ENCODE measurements at regions not wholly inside any gene's neighbourhood (a gene's known extent, or its start where the extent isn't known, plus 50 kb on each side); places are given as distances from the start of the nearest gene placed in this dataset.

GRCh38 chr16:49026566-49027181 lies 255.0 kb downstream of the CBLN1 start:
- DNase-seq (ENCODE audit: low read depth): no peak

GRCh38 chr16:49024896-49025295 lies 256.7 kb downstream of the CBLN1 start:
- DNase-seq (ENCODE audit: low read depth): no peak

GRCh38 chr16:49024016-49024415 lies 257.6 kb downstream of the CBLN1 start:
- no peak for DNase-seq (ENCODE audit: low read depth)

- DNase-seq (ENCODE audit: low read depth): peak; percentile 11
Observed at GRCh38 chr16:49023050-49023449, 258.6 kb downstream of the CBLN1 start.

GRCh38 chr16:49022351-49022963 lies 259.2 kb downstream of the CBLN1 start:
- DNase-seq (ENCODE audit: low read depth): no peak

- no peak for DNase-seq (ENCODE audit: low read depth)
Observed at GRCh38 chr16:49021136-49021535, 260.5 kb downstream of the CBLN1 start.

- DNase-seq (ENCODE audit: low read depth): no peak
Observed at GRCh38 chr16:49020436-49020835, 261.2 kb downstream of the CBLN1 start.

- no peak for DNase-seq (ENCODE audit: low read depth)
Observed at GRCh38 chr16:49019831-49020230, 261.8 kb downstream of the CBLN1 start.

GRCh38 chr16:49019081-49019633 lies 262.5 kb downstream of the CBLN1 start:
- peak; percentile 51 for DNase-seq (ENCODE audit: low read depth)

- DNase-seq (ENCODE audit: low read depth): no peak
Observed at GRCh38 chr16:49018259-49018931, 263.2 kb downstream of the CBLN1 start.

GRCh38 chr16:49017501-49017900 lies 264.1 kb downstream of the CBLN1 start:
- no peak for DNase-seq (ENCODE audit: low read depth)

- DNase-seq (ENCODE audit: low read depth): no peak
Observed at GRCh38 chr16:49016461-49016860, 265.2 kb downstream of the CBLN1 start.

GRCh38 chr16:49015225-49015592 lies 266.4 kb downstream of the CBLN1 start:
- no peak for DNase-seq (ENCODE audit: low read depth)

GRCh38 chr16:49014277-49015224 lies 267.1 kb downstream of the CBLN1 start:
- DNase-seq (ENCODE audit: low read depth): no peak

- DNase-seq (ENCODE audit: low read depth): no peak
Observed at GRCh38 chr16:49013727-49014080, 267.9 kb downstream of the CBLN1 start.

- DNase-seq (ENCODE audit: low read depth): peak; percentile 6
Observed at GRCh38 chr16:49012961-49013726, 268.5 kb downstream of the CBLN1 start.

- no peak for DNase-seq (ENCODE audit: low read depth)
Observed at GRCh38 chr16:49011901-49012300, 269.7 kb downstream of the CBLN1 start.

- no peak for DNase-seq (ENCODE audit: low read depth)
Observed at GRCh38 chr16:49010879-49011278, 270.8 kb downstream of the CBLN1 start.

GRCh38 chr16:49010396-49010795 lies 271.2 kb downstream of the CBLN1 start:
- no peak for DNase-seq (ENCODE audit: low read depth)

- DNase-seq (ENCODE audit: low read depth): no peak
Observed at GRCh38 chr16:49009204-49009603, 272.4 kb downstream of the CBLN1 start.

GRCh38 chr16:49003992-49004391 lies 277.6 kb downstream of the CBLN1 start:
- no peak for DNase-seq (ENCODE audit: low read depth)

Measured in myocyte (in vitro differentiated cells).